Skin epidermis (tissue), 12 donors: ENCODE measurements at regions not wholly inside any gene's neighbourhood (a gene's known extent, or its start where the extent isn't known, plus 50 kb on each side); places are given as distances from the start of the nearest gene placed in this dataset.

Experiments used
- H3K27ac ChIP-seq, 21 experiments: fragments of 200-600 bp; sonication (generic) in 11 of 21; one replicate each; pipeline ENCODE4 v1.5.0; 2020; ENCODE audit warnings: mild to moderate bottlenecking in 3 of 21, inconsistent platforms in 2 of 21, moderate library complexity in 2 of 21
- H3K4me3 ChIP-seq, 7 experiments: fragments of 200-600 bp; sonication (generic) in 2 of 7; one replicate each; pipeline ENCODE4 v1.5.0; 2020; ENCODE audit warnings: inconsistent platforms in 2 of 7, mild to moderate bottlenecking in 2 of 7, moderate library complexity in 1 of 7

- no peak overlapping the region for H3K4me3 ChIP-seq
Measured at GRCh38 chr7:81926-82756, 110.2 kb upstream of the FAM20C start.

GRCh38 chr7:82757-83155 is 109.6 kb upstream of the FAM20C start:
- Histone ChIP-seq H3K27ac (no peak overlapping the region), H3K4me3 (no peak overlapping the region)

More at GRCh38 chr7:81926-82756, 110.2 kb upstream of the FAM20C start:
- H3K27ac ChIP-seq = no peak overlapping the region

GRCh38 chr7:83441-83840 is 108.9 kb upstream of the FAM20C start:
- H3K4me3 ChIP-seq = no peak overlapping the region
- no peak overlapping the region for H3K27ac ChIP-seq

GRCh38 chr7:83861-84632 is 108.3 kb upstream of the FAM20C start:
- no peak overlapping the region for H3K27ac ChIP-seq
- H3K4me3 ChIP-seq = no peak overlapping the region

- no peak overlapping the region for H3K27ac ChIP-seq
Measured at GRCh38 chr7:84633-85020, 107.7 kb upstream of the FAM20C start.

GRCh38 chr7:85074-85882 is 107.1 kb upstream of the FAM20C start:
- Histone ChIP-seq H3K4me3 (no peak overlapping the region), H3K27ac (no peak overlapping the region)

More at GRCh38 chr7:84633-85020, 107.7 kb upstream of the FAM20C start:
- H3K4me3 ChIP-seq = no peak overlapping the region

- no peak overlapping the region for H3K27ac ChIP-seq
- no peak overlapping the region for H3K4me3 ChIP-seq
Measured at GRCh38 chr7:85883-86515, 106.4 kb upstream of the FAM20C start.

- Histone ChIP-seq H3K27ac (no peak overlapping the region), H3K4me3 (no peak overlapping the region)
Measured at GRCh38 chr7:86629-87028, 105.7 kb upstream of the FAM20C start.

- Histone ChIP-seq H3K4me3 (no peak overlapping the region), H3K27ac (no peak overlapping the region)
Measured at GRCh38 chr7:87047-87446, 105.3 kb upstream of the FAM20C start.

- Histone ChIP-seq H3K27ac (peak overlapping the region in 1 of 21 experiments; percentile 53), H3K4me3 (no peak overlapping the region)
Measured at GRCh38 chr7:87671-88070, 104.7 kb upstream of the FAM20C start.

- H3K27ac ChIP-seq = peak overlapping the region in 13 of 21 experiments; percentile 35 to 81 (median 53)
- H3K4me3 ChIP-seq = no peak overlapping the region
Measured at GRCh38 chr7:88095-88926, 104.1 kb upstream of the FAM20C start.

GRCh38 chr7:88927-89231 is 103.5 kb upstream of the FAM20C start:
- H3K27ac ChIP-seq = peak overlapping the region in 15 of 21 experiments; percentile 35 to 81 (median 54)
- H3K4me3 ChIP-seq = no peak overlapping the region

- H3K27ac ChIP-seq = peak overlapping the region in 20 of 21 experiments; percentile 1 to 81 (median 54)
Measured at GRCh38 chr7:89232-90019, 102.9 kb upstream of the FAM20C start.

GRCh38 chr7:90111-91063 is 102.0 kb upstream of the FAM20C start:
- Histone ChIP-seq H3K4me3 (no peak overlapping the region), H3K27ac (peak overlapping the region in 14 of 21 experiments; percentile 6 to 81 (median 54))

More at GRCh38 chr7:89232-90019, 102.9 kb upstream of the FAM20C start:
- no peak overlapping the region for H3K4me3 ChIP-seq

- peak overlapping the region in 2 of 21 experiments; percentile 37 to 60 for H3K27ac ChIP-seq
Measured at GRCh38 chr7:91396-92175, 100.8 kb upstream of the FAM20C start.

GRCh38 chr7:92231-92674 is 100.1 kb upstream of the FAM20C start:
- no peak overlapping the region for H3K4me3 ChIP-seq
- H3K27ac ChIP-seq = peak overlapping the region in 2 of 21 experiments; percentile 37 to 62

More at GRCh38 chr7:91396-92175, 100.8 kb upstream of the FAM20C start:
- H3K4me3 ChIP-seq = no peak overlapping the region
